ENCODE measurements at regions not wholly inside any gene's neighbourhood (a gene's known extent, or its start where the extent isn't known, plus 50 kb on each side); places are given as distances from the start of the nearest gene placed in this dataset.

GRCh38 chr1:11414926-11415538, 63.9 kb upstream of the DISP3 start:
- no peak for DNase-seq

GRCh38 chr1:11417162-11417561, 61.8 kb upstream of the DISP3 start:
- DNase-seq = no peak

- DNase-seq = no peak
Measured at GRCh38 chr1:11418056-11418455, 60.9 kb upstream of the DISP3 start.

GRCh38 chr1:11421443-11421842, 57.5 kb upstream of the DISP3 start:
- no peak for DNase-seq

GRCh38 chr1:11422686-11423085, 56.3 kb upstream of the DISP3 start:
- no peak for DNase-seq

- no peak for DNase-seq
Measured at GRCh38 chr1:11426617-11427016, 52.3 kb upstream of the DISP3 start.

- no peak for DNase-seq
Measured at GRCh38 chr1:11428789-11429188, 50.2 kb upstream of the DISP3 start.

All from NCI-H1105 (cell line).